Neural progenitor cell (in vitro differentiated cells): ENCODE measurements at regions not wholly inside any gene's neighbourhood (a gene's known extent, or its start where the extent isn't known, plus 50 kb on each side); places are given as distances from the start of the nearest gene placed in this dataset.

Experiments
- CTCF ChIP-seq: fragments of 200-600 bp; sonication (generic); IDR thresholded peaks from 2 replicates; pipeline ENCODE4 v1.5.1; 2017; ENCODE audit warnings: antibody characterized with exemption, mild to moderate bottlenecking
- EZH2 ChIP-seq: fragments of 200-600 bp; sonication (generic); IDR thresholded peaks from 2 replicates; pipeline ENCODE4 v1.6.1; 2017; ENCODE audit warnings: antibody characterized with exemption, mild to moderate bottlenecking, moderate library complexity
- EZH2phosphoT487 ChIP-seq: fragments of 200-600 bp; sonication (generic); IDR thresholded peaks from 2 replicates; pipeline ENCODE4 v1.6.1; 2017; ENCODE audit warnings: antibody characterized with exemption

- TF ChIP-seq CTCF (no peak), EZH2 (no peak), EZH2phosphoT487 (no peak)
Measured at GRCh38 chr20:22386306-22386623, 198.1 kb downstream of the FOXA2 start.
